ENCODE measurements at regions not wholly inside any gene's neighbourhood (a gene's known extent, or its start where the extent isn't known, plus 50 kb on each side); places are given as distances from the start of the nearest gene placed in this dataset.

GRCh38 chr2:200077210-200077650 lies 121.8 kb downstream of the MAIP1 start:
- TF ChIP-seq, protein P1, sequence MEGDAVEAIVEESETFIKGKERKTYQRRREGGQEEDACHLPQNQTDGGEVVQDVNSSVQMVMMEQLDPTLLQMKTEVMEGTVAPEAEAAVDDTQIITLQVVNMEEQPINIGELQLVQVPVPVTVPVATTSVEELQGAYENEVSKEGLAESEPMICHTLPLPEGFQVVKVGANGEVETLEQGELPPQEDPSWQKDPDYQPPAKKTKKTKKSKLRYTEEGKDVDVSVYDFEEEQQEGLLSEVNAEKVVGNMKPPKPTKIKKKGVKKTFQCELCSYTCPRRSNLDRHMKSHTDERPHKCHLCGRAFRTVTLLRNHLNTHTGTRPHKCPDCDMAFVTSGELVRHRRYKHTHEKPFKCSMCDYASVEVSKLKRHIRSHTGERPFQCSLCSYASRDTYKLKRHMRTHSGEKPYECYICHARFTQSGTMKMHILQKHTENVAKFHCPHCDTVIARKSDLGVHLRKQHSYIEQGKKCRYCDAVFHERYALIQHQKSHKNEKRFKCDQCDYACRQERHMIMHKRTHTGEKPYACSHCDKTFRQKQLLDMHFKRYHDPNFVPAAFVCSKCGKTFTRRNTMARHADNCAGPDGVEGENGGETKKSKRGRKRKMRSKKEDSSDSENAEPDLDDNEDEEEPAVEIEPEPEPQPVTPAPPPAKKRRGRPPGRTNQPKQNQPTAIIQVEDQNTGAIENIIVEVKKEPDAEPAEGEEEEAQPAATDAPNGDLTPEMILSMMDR (IDR thresholded peaks at IDR 0.05) = no peak
- no peak for TF ChIP-seq POLR2A (IDR thresholded peaks at IDR 0.05)
